OCI-LY7 (cell line): ENCODE measurements at regions not wholly inside any gene's neighbourhood (a gene's known extent, or its start where the extent isn't known, plus 50 kb on each side); places are given as distances from the start of the nearest gene placed in this dataset.

Experiments
- BruUV-seq: library from RNA; stranded (reverse); fragments of 400-500 nt; replicated peaks from 2 replicates; lab custom pipeline; 2021; lab: Mats Ljungman, UMichigan
- CTCF ChIA-PET: fragments of 300-600 bp; sonication (Branson Sonifier 250); formaldehyde crosslinking; loops from one replicate; lab custom pipeline; 2022; ENCODE audit warnings: antibody characterized with exemption; ENCODE audit not compliant: unreplicated experiment; lab: Charles Lee
- POLR2A ChIA-PET: fragments of 300-600 bp; sonication (Branson Sonifier 250); formaldehyde crosslinking; loops from one replicate; lab custom pipeline; 2022; ENCODE audit warnings: antibody characterized with exemption; lab: Charles Lee
- DNase-seq: peaks from one replicate; pipeline ENCODE4 v3.0.0-alpha.2; 2015; ENCODE audit warnings: low spot score
- H2AFZ ChIP-seq: fragments of 200-600 bp; sonication (generic), shearing (Covaris generic); 2 replicates; pipeline ENCODE4 v1.6.1; 2014; ENCODE audit warnings: mild to moderate bottlenecking, antibody characterized with exemption, low read length, moderate library complexity
- H3K27ac ChIP-seq: fragments of 200-600 bp; sonication (generic); 2 replicates; pipeline ENCODE4 v1.5.1; 2014; ENCODE audit warnings: mixed run types, low read depth, mild to moderate bottlenecking, moderate library complexity, low read length, inconsistent platforms; ENCODE audit not compliant: poor library complexity, severe bottlenecking
- H3K36me3 ChIP-seq: fragments of 200-600 bp; sonication (generic); 2 replicates; pipeline ENCODE4 v1.6.1; 2014; ENCODE audit warnings: mild to moderate bottlenecking, antibody characterized with exemption, low read length, moderate library complexity, mixed read lengths; ENCODE audit not compliant: insufficient read depth
- H3K4me1 ChIP-seq: fragments of 200-600 bp; sonication (generic); 2 replicates; pipeline ENCODE4 v1.5.1; 2014; ENCODE audit warnings: mild to moderate bottlenecking, low read length; ENCODE audit not compliant: insufficient read depth, poor library complexity, severe bottlenecking
- H3K4me2 ChIP-seq: fragments of 200-600 bp; sonication (generic); 2 replicates; pipeline ENCODE4 v1.6.1; 2014; ENCODE audit warnings: mild to moderate bottlenecking, low read length
- H3K4me3 ChIP-seq: fragments of 200-600 bp; sonication (generic); 2 replicates; pipeline ENCODE4 v1.5.1; 2014; ENCODE audit warnings: mild to moderate bottlenecking, low read depth, low read length; ENCODE audit not compliant: poor library complexity, severe bottlenecking
- H3K79me2 ChIP-seq: fragments of 200-600 bp; sonication (generic); 2 replicates; pipeline ENCODE4 v1.6.1; 2016; ENCODE audit warnings: low read depth, mild to moderate bottlenecking, low read length, moderate library complexity, mixed read lengths; ENCODE audit not compliant: insufficient read depth
- H3K9me2 ChIP-seq: fragments of 200-600 bp; sonication (generic); 2 replicates; pipeline ENCODE4 v1.6.1; 2016; ENCODE audit warnings: mild to moderate bottlenecking, low read length, mixed read lengths; ENCODE audit not compliant: insufficient read depth
- H3K9me3 ChIP-seq: fragments of 200-600 bp; sonication (generic); 2 replicates; pipeline ENCODE4 v1.6.1; 2014; ENCODE audit warnings: mild to moderate bottlenecking, mixed run types, low read length, mixed read lengths
- H4K20me1 ChIP-seq: fragments of 200-600 bp; sonication (generic); 2 replicates; pipeline ENCODE4 v1.6.1; 2014; ENCODE audit warnings: mild to moderate bottlenecking, antibody characterized with exemption, low read length, moderate library complexity, mixed read lengths; ENCODE audit not compliant: insufficient read depth
- EZH2phosphoT487 ChIP-seq: fragments of 200-600 bp; sonication (generic); IDR thresholded peaks from 2 replicates; pipeline ENCODE4 v1.6.1; 2018; ENCODE audit warnings: low read depth, borderline replicate concordance, mild to moderate bottlenecking, mixed run types, antibody characterized with exemption, low read length, moderate library complexity, mixed read lengths
- intact Hi-C: fragments of 100-400 bp; cut with micrococcal nuclease; formaldehyde crosslinking; loops from one replicate; pipeline ENCODE4 v1.10.0; 2022; ENCODE audit not compliant: unreplicated experiment
- TF ChIP-seq, protein P1 (sequence below): fragments of 200-600 bp; sonication (generic); conservative IDR thresholded peaks from 2 replicates; pipeline ENCODE4 v1.5.1; 2014; ENCODE audit warnings: mild to moderate bottlenecking, antibody characterized with exemption, low read length, moderate library complexity, mixed read lengths

DNA sequence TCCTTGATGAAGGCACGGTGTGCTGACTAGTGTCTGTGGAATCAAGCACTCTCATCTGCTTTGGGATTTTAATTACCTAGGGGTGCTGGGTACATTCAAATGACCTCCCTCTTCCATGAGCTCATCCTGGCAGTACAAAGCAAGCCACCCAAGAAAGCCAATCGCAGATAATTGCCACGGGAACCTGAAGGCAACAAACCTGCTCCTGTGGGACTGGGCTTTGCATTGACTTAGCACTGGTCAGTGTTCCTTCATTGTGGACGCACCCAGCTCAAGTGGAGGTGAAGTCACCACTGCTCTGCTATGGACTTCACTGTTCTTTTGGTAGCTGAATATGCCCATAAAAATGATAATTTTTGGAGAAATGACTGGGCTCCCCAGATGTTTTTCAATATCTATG, 261.6 kb upstream of the FERMT1 start:
- no peaks in the 10 kb centered on the region for H4K20me1 ChIP-seq
- no peaks in the 10 kb centered on the region for H3K79me2 ChIP-seq
- no peak overlapping the region for H2AFZ ChIP-seq
- no peaks in the 10 kb centered on the region for H3K9me2 ChIP-seq
- CTCF ChIA-PET, result no interaction called here
- H3K9me3 ChIP-seq, result no peaks in the 10 kb centered on the region
- H3K36me3 ChIP-seq, result no peaks in the 10 kb centered on the region
- POLR2A ChIA-PET, result no interaction called here
- H3K4me1 ChIP-seq, result no peaks in the 10 kb centered on the region
- no peak for DNase-seq
- TF ChIP-seq EZH2phosphoT487, result no peak
- TF ChIP-seq, protein P1, sequence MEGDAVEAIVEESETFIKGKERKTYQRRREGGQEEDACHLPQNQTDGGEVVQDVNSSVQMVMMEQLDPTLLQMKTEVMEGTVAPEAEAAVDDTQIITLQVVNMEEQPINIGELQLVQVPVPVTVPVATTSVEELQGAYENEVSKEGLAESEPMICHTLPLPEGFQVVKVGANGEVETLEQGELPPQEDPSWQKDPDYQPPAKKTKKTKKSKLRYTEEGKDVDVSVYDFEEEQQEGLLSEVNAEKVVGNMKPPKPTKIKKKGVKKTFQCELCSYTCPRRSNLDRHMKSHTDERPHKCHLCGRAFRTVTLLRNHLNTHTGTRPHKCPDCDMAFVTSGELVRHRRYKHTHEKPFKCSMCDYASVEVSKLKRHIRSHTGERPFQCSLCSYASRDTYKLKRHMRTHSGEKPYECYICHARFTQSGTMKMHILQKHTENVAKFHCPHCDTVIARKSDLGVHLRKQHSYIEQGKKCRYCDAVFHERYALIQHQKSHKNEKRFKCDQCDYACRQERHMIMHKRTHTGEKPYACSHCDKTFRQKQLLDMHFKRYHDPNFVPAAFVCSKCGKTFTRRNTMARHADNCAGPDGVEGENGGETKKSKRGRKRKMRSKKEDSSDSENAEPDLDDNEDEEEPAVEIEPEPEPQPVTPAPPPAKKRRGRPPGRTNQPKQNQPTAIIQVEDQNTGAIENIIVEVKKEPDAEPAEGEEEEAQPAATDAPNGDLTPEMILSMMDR, result no peak
- H3K27ac ChIP-seq, result no peak overlapping the region
- H3K4me2 ChIP-seq, result no peak overlapping the region
- no peak overlapping the region for H3K4me3 ChIP-seq
- intact Hi-C loops, result no loop called here
- BruUV-seq, result no TSS peak

GRCh38 chr20:6381887-6382286, 259.1 kb upstream of the FERMT1 start:
- Histone ChIP-seq H3K9me2 (no peaks in the 10 kb centered on the region), H3K4me3 (no peak overlapping the region), H3K9me3 (no peaks in the 10 kb centered on the region), H2AFZ (no peak overlapping the region), H3K79me2 (no peaks in the 10 kb centered on the region), H3K27ac (no peak overlapping the region), H3K4me2 (no peak overlapping the region), H3K36me3 (no peaks in the 10 kb centered on the region), H4K20me1 (no peaks in the 10 kb centered on the region), H3K4me1 (no peaks in the 10 kb centered on the region)
- POLR2A ChIA-PET, result interaction anchor here (0.9 to 1.2 kb wide), 2 partner anchors 10 to 12 kb away, joined by 3 to 4 read pairs; no protein-coding TSS in a partner anchor
- no peak for DNase-seq
- TF ChIP-seq, protein P1, result no peak
- no peak for TF ChIP-seq EZH2phosphoT487
- BruUV-seq, result no TSS peak
- intact Hi-C loops, result no loop called here
- CTCF ChIA-PET, result no interaction called here

GRCh38 chr20:6362245-6362644, 239.4 kb upstream of the FERMT1 start:
- H3K4me2 ChIP-seq, result no peak overlapping the region
- no TSS peak for BruUV-seq
- DNase-seq, result no peak
- no peaks in the 10 kb centered on the region for H3K79me2 ChIP-seq
- no peaks in the 10 kb centered on the region for H4K20me1 ChIP-seq
- ChIA-PET CTCF (no interaction called here), POLR2A (no interaction called here)
- H2AFZ ChIP-seq, result no peak overlapping the region
- H3K9me2 ChIP-seq, result no peaks in the 10 kb centered on the region
- no peak overlapping the region for H3K4me3 ChIP-seq
- no peaks in the 10 kb centered on the region for H3K36me3 ChIP-seq
- TF ChIP-seq EZH2phosphoT487, result no peak
- TF ChIP-seq, protein P1, result no peak
- H3K9me3 ChIP-seq, result no peaks in the 10 kb centered on the region
- H3K27ac ChIP-seq, result no peak overlapping the region
- no peaks in the 10 kb centered on the region for H3K4me1 ChIP-seq
- intact Hi-C loops, result no loop called here
